HuH-7 (cell line): ENCODE measurements at regions not wholly inside any gene's neighbourhood (a gene's known extent, or its start where the extent isn't known, plus 50 kb on each side); places are given as distances from the start of the nearest gene placed in this dataset.

Source experiments
- DNase-seq: peaks from one replicate; pipeline ENCODE4 v3.0.0; 2011; ENCODE audit warnings: low spot score

DNA sequence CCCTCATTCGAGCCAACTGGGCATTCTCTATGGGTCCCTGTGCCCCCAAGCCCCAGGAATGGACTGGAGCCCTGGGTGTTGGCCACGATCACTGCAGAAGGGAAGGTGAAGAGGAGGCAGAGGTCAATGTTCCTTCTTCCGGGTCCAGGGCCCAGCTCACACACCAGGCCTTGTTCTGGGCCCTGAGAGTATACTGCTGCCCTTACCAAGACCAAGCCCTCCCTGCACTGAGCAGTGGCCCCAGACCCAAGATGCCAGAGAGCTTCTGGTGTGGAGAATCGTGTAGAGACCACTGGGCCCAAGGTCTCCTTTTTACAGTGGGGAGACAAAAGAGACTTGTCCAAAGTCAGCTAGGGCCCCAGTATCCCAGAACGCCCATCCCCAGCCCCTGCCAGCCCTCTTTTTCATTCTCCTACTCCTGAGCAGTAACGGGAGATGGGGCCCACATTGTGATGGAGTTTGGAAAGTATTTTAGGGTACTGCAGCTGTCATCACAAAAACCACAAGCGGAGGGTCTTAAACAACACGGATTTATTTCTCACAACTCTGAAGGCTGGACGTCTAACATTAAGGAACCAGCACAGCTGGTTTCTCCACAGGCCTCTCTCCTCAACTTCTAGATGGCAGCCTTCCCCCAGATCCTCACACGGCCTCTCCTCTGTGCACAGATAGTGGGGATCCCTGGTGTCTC lies 79.4 kb downstream of the PDGFA start:
- no peak for DNase-seq

DNA sequence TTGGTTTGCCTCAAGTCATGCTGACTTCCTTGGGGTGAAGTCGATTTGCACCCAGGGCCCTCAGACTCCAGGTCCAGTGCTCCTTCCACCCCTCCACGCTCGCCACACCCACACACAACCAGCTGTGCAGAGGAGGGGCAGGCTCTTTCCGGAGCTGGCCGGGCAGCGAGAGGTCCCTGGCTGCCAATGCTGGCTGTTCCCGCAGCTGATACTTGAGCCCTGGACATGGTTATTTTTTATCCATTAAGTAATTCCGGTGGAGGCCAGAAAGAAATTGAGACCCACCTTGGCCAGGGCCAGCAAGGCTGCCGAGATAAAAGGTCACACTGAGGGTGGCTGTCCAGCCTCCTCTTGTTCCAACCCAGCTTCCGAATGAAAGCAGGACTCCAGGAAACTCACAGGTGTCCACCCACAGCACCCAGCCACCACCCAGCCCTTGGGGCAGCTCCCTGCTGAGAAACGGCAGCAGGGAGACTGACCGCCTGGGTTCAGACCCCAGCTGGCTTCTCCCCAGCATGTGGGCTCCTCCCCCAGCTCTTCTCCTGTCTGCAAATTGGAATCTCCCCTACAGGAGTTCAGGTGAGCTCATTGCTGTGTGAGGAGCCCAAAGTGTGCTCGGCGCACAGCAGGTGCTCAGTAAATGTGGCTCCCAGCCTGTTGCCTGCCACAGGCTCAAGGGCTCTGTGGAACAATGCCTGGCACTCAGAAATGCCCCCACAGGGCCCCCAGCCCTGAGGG lies 77.8 kb downstream of the PDGFA start:
- no peak for DNase-seq

DNA sequence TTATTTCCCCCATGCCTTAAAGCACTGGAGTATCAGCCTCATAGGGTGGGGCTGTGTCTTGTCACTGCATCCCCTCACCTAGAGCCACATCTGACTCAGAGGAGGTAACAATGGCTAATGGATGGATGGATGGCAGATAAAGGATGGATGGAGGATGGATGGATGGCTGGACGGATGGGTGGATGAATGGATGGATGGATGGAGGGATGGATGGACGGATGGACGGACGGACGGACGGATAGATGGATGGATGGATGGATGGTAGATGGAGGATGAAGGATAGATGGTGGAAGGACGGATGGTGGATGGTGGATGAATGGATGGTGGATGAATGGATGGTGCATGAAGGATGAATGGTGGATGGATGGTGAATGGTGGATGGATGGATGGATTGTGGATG lies 77.2 kb downstream of the PDGFA start:
- no peak for DNase-seq

DNA sequence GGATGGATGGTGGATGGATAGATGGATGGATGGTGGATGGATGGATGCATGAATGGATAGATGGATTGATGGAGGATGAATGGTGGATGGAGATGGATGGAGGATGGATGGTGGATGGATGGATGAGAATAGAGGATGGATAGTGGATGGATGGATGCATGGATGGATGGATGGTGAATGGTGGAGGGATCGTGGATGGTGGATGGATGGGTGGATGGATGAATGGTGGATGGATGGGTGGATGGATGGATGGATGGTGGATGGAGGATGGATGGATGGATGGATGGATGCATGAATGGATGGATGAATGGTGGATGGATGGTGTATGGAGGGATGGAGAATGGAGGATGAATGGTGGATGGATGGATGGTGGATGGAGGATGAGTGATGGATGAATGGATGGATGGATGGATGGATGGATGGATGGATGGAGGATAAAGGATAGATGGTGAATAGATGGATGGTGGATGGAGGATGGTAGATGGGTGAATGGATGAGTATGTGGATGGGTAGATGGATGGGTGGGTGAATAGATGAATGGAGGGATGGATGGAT lies 76.3 kb downstream of the PDGFA start:
- no peak for DNase-seq

DNA sequence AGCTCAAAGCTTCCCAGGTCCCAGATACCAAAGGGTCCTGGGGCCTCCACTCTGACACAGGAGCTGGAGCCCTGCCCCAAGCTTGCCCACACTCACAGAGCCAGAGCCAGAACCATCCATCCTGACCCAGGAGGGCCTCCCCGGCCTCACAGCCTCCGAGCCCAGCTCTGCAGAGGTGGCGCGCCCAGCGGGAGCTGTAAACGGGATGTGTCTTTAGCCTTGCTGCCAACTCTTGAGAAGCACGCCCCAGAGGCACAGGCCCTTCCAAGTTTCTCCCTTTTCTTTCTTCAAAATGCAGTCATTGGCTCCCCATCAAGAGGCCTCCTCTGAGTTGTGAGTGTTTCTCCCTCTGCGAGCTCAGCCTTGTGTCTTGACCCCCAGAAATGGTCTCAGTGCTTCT lies 75.0 kb downstream of the PDGFA start:
- no peak for DNase-seq

DNA sequence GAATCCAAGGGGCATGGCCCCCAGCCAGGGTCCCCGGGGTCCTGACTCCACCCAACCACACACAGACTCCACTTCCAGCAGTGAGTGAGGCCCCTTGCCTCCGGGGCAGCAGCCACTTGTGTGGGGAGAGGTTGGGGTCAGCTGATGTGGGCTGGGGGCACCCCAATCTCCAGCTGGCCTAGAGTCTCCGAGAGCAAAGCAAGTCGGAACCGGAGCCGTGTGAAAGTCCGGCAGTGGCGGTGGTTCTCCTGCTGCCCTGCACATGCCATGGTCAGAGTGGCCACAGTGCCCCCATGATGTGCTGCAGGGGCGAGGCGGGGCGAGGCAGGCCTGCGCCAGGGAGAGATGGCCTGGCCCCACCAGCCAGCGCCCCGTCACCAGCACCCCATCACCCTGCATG lies 74.6 kb downstream of the PDGFA start:
- no peak for DNase-seq

DNA sequence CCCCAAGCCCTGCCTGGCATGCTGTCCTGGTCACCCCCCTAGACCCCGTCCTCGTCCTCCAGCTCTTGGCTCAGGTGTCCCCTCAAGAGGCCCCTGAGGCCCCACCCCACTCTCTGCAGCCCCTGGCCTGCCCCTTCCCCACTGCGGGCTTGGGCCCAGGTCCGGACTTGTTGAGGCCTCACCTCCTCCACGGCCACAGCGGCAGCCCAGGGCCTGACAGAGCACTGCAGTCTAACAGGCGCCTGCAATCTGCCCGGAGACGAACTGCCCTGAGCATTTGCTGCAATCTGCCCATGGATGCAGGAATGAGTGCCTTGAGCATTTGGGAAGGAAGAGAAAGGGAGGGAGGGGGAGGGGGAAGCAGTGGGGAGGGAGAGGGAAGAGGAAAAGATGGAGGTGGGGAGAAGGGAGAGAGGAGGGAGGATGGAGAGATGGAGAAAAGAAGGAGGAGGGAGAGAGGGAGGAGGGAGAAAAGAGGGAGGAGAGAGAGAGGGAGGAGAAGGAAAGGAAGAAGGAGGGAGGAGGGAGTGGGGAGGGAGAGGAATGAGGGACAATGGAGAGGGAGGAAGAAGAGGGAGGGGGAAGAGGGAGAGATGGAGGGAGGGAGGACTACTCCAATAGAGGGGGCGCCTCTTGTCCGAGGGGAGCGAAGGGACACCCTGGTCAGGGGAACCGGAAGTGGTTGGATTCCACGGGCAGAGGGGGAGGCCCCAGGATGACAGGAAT lies 73.9 kb downstream of the PDGFA start:
- no peak for DNase-seq

DNA sequence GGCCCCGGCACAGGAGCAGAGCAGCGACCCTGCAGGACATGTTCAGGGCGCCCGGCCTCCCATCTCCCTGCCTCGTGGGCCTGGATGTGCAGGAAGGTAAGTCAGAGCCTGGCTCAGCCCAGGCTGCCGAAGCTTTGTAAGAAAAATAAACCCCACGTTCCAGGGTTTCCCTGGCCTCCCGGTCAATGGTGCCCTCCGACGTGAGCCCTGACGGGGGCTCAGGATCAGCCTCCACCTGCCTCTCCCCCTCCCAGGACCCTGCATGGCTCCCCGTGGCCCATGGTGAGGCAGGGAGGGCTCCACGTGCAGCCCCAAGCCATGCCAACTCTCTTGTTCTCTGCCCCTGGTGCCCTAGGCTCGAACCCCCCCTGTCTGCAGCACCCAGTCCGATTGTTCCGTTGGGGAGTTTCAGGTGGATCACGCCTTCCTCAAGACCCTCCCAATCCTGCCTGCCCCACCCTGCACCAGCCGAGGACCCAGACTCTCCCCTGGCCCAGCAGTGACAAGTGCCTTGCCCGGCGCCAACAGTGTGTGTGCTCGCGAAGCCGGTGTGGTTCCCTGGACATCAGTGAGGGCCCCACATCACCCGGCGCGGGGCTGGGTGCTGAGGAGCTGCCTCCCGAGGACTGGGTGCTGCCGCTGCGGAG lies 73.2 kb downstream of the PDGFA start:
- no peak for DNase-seq
